ENCODE measurements at regions not wholly inside any gene's neighbourhood (a gene's known extent, or its start where the extent isn't known, plus 50 kb on each side); places are given as distances from the start of the nearest gene placed in this dataset.

GRCh38 chr12:29039013-29039412 lies 110.1 kb upstream of the FAR2 start:
- ChIA-PET CTCF (no interaction called here), POLR2A (no interaction called here)
- TF ChIP-seq SUZ12 (IDR thresholded peaks at IDR 0.05) (no peak), LEF1 (IDR thresholded peaks at IDR 0.05; ENCODE audit: borderline replicate concordance) (no peak), L3MBTL2 (conservative IDR thresholded peaks at IDR 0.05) (no peak), ELF4 (IDR thresholded peaks at IDR 0.05) (no peak), SP1 (IDR thresholded peaks at IDR 0.05) (no peak), PKNOX1 (IDR thresholded peaks at IDR 0.05) (no peak), HDGF (IDR thresholded peaks at IDR 0.05; ENCODE audit: borderline replicate concordance) (no peak), FOXM1 (IDR thresholded peaks at IDR 0.05; ENCODE audit: borderline replicate concordance) (no peak)
- DNase-seq (ENCODE audit: extremely low spot score): no peak

DNA sequence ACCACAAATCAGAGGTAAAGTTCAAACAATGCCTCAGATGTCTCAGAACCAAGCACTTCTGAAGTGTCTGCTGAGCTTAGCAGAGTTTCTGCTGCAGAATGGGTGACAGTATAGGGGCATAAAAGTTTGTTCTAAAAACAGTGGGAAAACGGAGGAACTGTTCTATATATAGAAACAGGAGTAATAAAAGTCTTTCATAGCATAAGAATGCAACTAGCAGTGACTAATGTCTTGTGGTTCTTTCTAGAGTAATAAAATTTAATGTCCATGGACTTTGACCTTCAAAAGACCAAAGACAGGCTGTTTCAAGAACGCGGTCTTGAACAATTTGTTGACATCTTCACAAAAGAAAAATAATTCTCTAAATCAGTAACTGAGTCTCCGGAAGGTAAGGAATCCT lies 107.5 kb upstream of the FAR2 start:
- no peak for TF ChIP-seq SUZ12 (IDR thresholded peaks at IDR 0.05)
- TF ChIP-seq FOXK2 (IDR thresholded peaks at IDR 0.05): no peak
- no peak for TF ChIP-seq LEF1 (IDR thresholded peaks at IDR 0.05; ENCODE audit: borderline replicate concordance)
- TF ChIP-seq PKNOX1 (IDR thresholded peaks at IDR 0.05): peak; percentile 28
- ChIA-PET POLR2A (no interaction called here), CTCF (no interaction called here)
- DNase-seq (ENCODE audit: extremely low spot score): peak; percentile 19

DNA sequence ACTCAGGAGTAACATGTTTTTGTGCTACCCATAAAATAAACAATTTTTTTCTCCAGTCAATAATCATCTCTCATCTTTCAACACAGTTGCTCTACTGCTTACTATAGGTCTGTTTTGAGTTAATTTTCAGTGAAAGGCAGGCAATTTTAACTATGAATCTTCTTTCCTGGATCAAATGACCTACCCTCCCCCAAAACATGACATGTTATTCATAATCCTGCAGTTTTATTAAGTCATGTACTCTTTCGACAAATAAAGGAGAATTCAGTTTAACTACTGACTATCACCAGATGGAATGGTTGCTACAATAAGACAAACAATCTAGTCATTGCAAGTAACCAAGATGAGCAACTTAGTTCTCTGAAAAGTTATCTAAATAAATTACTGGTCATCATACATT lies 106.0 kb upstream of the FAR2 start:
- CTCF ChIA-PET: no interaction called here
- no peak for TF ChIP-seq L3MBTL2 (conservative IDR thresholded peaks at IDR 0.05)
- TF ChIP-seq FOXM1 (IDR thresholded peaks at IDR 0.05; ENCODE audit: borderline replicate concordance): no peak
- TF ChIP-seq BHLHE40 (IDR thresholded peaks at IDR 0.05; ENCODE audit: borderline replicate concordance): no peak
- TF ChIP-seq NFRKB (IDR thresholded peaks at IDR 0.05): no peak
- no peak for TF ChIP-seq ELF4 (IDR thresholded peaks at IDR 0.05)
- no peak for TF ChIP-seq FOXK2 (IDR thresholded peaks at IDR 0.05)
- no peak for TF ChIP-seq TARDBP (IDR thresholded peaks at IDR 0.05)
- TF ChIP-seq SP1 (IDR thresholded peaks at IDR 0.05): no peak
- no peak for TF ChIP-seq SUZ12 (IDR thresholded peaks at IDR 0.05)
- TF ChIP-seq FOXA1 (IDR thresholded peaks at IDR 0.05): no peak
- DNase-seq (ENCODE audit: extremely low spot score): no peak
- POLR2A ChIA-PET: no interaction called here

GRCh38 chr12:29044799-29045198 lies 104.3 kb upstream of the FAR2 start:
- ChIA-PET POLR2A (no interaction called here), CTCF (no interaction called here)
- DNase-seq (ENCODE audit: extremely low spot score): no peak
- TF ChIP-seq HDGF (IDR thresholded peaks at IDR 0.05; ENCODE audit: borderline replicate concordance): no peak
- TF ChIP-seq ARNT (IDR thresholded peaks at IDR 0.05): no peak
- no peak for TF ChIP-seq BHLHE40 (IDR thresholded peaks at IDR 0.05; ENCODE audit: borderline replicate concordance)
- no peak for TF ChIP-seq FOXK2 (IDR thresholded peaks at IDR 0.05)
- TF ChIP-seq PKNOX1 (IDR thresholded peaks at IDR 0.05): no peak
- no peak for TF ChIP-seq SP1 (IDR thresholded peaks at IDR 0.05)

GRCh38 chr12:29048787-29049186 lies 100.3 kb upstream of the FAR2 start:
- TF ChIP-seq TARDBP (IDR thresholded peaks at IDR 0.05) (no peak), FOXK2 (IDR thresholded peaks at IDR 0.05) (no peak), NFRKB (IDR thresholded peaks at IDR 0.05) (no peak), PKNOX1 (IDR thresholded peaks at IDR 0.05) (no peak), HDGF (IDR thresholded peaks at IDR 0.05; ENCODE audit: borderline replicate concordance) (no peak), BHLHE40 (IDR thresholded peaks at IDR 0.05; ENCODE audit: borderline replicate concordance) (no peak), SUZ12 (IDR thresholded peaks at IDR 0.05) (no peak), ELF4 (IDR thresholded peaks at IDR 0.05) (no peak), SP1 (IDR thresholded peaks at IDR 0.05) (no peak), CTBP1 (IDR thresholded peaks at IDR 0.05; ENCODE audit: borderline replicate concordance) (no peak), FOXA1 (IDR thresholded peaks at IDR 0.05) (no peak), ZNF384 (IDR thresholded peaks at IDR 0.05) (no peak), LEF1 (IDR thresholded peaks at IDR 0.05; ENCODE audit: borderline replicate concordance) (no peak), ARNT (IDR thresholded peaks at IDR 0.05) (no peak), L3MBTL2 (conservative IDR thresholded peaks at IDR 0.05) (no peak), FOXM1 (IDR thresholded peaks at IDR 0.05; ENCODE audit: borderline replicate concordance) (no peak)
- CTCF ChIA-PET: no interaction called here
- no peak for DNase-seq (ENCODE audit: extremely low spot score)
- POLR2A ChIA-PET: no interaction called here

DNA sequence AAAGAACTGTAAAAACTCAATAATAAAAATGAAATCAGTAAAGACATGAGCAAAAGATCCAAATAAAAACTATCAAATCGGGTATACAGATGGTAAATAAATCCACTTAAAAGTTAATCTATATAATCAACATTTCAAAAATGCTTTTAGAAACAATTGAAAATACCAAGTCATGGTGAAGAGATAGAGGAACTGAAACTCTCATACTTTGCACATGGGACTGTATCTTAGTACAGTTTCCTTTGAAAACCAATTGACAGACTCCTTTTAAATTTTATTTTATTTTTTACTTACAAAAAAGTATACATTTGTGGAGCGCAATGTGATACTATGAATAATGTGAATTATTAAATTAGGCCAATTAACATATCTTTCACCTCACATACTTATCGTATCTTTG lies 98.6 kb upstream of the FAR2 start:
- no peak for DNase-seq (ENCODE audit: extremely low spot score)
- POLR2A ChIA-PET: no interaction called here
- CTCF ChIA-PET: no interaction called here
- no peak for TF ChIP-seq FOXM1 (IDR thresholded peaks at IDR 0.05; ENCODE audit: borderline replicate concordance)
- TF ChIP-seq ELF4 (IDR thresholded peaks at IDR 0.05): no peak
- TF ChIP-seq FOXK2 (IDR thresholded peaks at IDR 0.05): no peak
- no peak for TF ChIP-seq LEF1 (IDR thresholded peaks at IDR 0.05; ENCODE audit: borderline replicate concordance)
- TF ChIP-seq SP1 (IDR thresholded peaks at IDR 0.05): no peak
- TF ChIP-seq PKNOX1 (IDR thresholded peaks at IDR 0.05): no peak
- TF ChIP-seq SUZ12 (IDR thresholded peaks at IDR 0.05): no peak
- TF ChIP-seq TARDBP (IDR thresholded peaks at IDR 0.05): no peak
- TF ChIP-seq NFRKB (IDR thresholded peaks at IDR 0.05): no peak
- TF ChIP-seq ZNF384 (IDR thresholded peaks at IDR 0.05): no peak
- TF ChIP-seq CTBP1 (IDR thresholded peaks at IDR 0.05; ENCODE audit: borderline replicate concordance): no peak
- TF ChIP-seq L3MBTL2 (conservative IDR thresholded peaks at IDR 0.05): no peak
- TF ChIP-seq ARNT (IDR thresholded peaks at IDR 0.05): no peak
- TF ChIP-seq BHLHE40 (IDR thresholded peaks at IDR 0.05; ENCODE audit: borderline replicate concordance): no peak
- no peak for TF ChIP-seq HDGF (IDR thresholded peaks at IDR 0.05; ENCODE audit: borderline replicate concordance)
- no peak for TF ChIP-seq FOXA1 (IDR thresholded peaks at IDR 0.05)
